HG02642 (cell line): ENCODE measurements at regions not wholly inside any gene's neighbourhood (a gene's known extent, or its start where the extent isn't known, plus 50 kb on each side); places are given as distances from the start of the nearest gene placed in this dataset.

Experiments used
- ATAC-seq: cut with Tn5 transposase; IDR thresholded peaks from one replicate; pipeline ENCODE4 v1.9.1; 2021; ENCODE audit warnings: mild to moderate bottlenecking; ENCODE audit not compliant: unreplicated experiment, poor library complexity

DNA sequence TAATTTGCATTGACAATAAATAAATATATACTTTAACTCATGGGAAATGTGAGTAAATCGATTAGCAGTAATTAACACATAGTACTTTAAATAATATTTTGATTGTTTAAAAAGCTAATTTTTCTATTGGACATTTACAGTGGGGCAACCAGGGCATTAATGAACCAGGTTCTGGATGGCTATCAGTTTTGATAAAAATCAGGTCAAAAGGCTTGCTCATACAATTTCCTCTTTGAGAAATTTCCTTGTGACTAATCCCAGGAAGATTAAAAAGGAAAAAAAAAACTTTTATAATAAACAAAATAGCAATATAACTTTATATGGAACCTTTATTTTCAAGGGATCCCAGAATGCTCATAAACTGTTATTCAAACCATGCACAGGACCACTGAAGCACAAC lies 497.2 kb upstream of the ZEB2 start:
- ATAC-seq: no peak

DNA sequence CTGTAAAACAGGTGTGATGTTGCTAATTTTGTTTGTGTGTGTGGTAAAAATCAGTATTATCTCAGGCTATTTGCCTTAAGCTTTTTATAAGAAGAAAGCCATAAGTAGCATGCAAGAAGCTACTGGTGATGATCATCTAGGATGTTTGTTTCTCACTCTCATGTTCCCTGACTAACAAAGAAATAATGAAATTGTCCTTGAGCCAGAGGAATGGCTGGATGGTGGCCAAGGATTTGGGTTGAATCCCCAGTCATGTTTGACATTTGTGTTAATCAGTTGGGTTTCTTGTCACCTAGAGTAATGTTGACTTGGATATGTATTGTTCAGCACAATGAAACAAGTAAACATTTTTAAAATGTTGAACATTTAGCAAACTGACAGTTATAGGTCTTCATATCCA lies 496.8 kb upstream of the ZEB2 start:
- no peak for ATAC-seq

DNA sequence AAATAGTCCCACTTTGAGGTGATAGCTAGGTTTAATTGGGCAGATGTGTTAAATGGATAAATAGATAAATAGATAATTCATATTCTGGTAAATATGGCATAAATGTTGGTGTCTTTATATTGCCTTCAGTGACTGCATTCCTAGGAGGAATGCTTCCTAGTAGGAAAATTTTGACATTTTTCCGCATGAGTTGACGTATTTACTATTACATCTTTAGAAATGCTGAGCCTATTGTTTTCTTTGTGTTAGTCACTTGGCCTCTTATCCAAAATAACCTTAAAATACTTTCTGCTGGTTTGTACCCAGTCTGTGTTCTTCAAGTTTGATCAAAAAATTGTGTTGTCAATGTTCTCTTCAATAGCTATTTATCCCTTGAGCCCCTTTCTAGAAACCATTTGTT lies 495.6 kb upstream of the ZEB2 start:
- no peak for ATAC-seq

DNA sequence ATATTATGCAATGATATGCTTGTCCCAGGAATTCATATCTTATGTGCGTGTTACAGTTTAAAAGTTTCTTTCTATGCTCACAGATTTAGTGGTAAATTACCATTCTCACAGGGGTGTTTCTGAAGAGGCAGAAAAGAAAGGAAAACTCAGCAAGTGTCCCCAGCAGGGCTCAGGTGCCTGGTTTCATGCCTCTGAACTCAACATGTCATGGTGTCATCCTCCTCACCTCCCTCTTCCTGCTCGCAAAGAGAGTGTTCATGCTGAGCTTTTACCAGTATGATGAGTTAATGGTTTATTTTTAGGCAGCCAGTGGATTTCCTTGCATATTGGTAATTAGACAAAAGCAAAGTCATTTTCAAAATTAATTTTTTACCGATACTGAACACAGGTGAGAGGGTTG lies 492.9 kb upstream of the ZEB2 start:
- no peak for ATAC-seq

DNA sequence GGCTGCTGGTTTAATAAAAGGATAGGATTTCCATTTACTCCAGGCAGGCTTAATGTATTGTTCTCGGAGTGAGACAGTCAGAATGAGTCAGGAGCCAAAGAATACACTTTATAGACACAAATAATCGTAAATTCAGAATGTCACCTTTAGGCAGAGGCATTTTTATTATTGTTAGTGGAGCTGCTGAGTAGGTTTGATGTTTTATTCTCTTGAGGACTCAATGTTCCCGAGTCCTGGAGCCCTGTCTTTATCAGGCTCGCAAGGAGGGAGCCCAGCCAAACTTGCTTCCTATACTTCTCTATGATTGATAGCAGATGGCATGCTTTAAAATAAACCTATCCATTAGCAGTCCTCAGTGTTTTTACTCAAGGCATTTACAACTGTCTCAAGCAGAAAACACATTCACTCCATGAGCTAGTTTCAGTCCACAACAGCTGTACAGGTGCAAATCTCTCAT lies 492.3 kb upstream of the ZEB2 start:
- no peak for ATAC-seq

DNA sequence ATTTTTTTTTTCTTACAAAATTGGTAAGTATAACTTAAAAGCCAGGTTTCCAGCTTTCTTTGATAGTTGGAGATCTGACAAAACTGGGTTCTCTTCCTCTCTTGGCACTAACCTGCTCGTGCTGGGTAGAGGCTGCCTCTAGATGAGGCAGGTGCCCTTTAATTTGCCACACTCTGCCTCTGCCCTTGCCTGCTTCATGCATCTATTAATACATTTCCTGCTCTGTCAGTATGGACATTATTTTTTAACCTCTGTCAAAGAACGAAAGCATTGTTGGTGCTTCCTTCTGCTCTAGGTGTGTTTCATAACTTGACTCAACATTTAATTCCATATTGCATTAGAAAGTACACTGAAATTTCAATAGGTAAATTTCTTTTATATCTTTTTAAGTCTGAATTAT lies 490.7 kb upstream of the ZEB2 start:
- ATAC-seq: no peak

DNA sequence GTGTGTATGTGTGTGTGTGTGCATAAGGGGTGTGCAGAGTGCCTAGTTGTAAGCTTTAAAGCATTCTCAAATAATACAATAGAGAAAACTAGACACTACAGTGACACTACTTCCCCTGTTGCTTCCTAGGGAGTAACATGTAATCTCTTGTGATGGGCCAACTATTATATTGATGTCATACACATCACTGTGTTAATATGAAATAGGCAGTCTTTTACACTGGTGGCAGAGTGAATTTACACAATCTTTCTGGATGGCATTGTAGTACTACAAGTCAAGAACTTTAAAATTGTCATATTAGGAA lies 488.0 kb upstream of the ZEB2 start:
- no peak for ATAC-seq

DNA sequence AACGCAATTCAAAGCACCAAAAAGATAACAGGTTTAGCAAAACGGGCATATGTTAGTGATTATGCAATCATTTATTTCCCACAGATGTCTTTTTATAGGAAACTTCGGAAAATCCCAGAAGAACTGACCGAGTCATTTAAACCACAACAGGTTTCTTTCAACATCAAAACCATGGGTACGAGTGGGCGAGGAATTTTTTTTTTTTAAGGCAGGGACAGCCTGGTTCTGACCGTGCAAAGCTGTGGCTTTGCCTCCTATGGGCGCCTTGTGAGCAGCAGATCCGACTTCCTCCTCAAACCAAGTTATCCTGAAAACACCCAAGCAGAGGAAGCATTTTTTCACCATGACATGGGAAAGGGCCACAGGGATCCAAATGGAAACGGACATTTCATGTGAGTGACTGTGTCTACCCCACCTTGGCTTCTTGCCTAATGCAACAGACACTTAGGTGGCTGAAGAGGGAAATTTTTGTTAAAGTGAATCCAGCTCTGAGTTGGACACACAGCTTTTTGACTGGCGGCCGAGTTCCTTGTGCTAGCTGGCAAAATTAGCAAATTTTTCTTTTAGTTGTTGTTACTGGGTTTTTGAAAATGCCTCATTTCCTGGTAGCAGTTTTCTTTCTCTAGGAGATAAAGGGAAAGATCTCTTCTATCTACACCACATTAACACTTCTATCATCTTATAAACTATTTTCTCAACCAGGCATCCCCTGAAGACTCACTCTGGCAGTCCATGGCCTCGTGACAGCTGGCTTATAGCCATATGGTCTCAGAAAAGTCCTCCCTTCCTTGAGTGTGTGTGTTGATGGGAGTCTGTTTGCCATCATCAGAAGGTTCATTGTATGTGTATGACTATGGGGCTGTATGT lies 487.4 kb upstream of the ZEB2 start:
- ATAC-seq: no peak

DNA sequence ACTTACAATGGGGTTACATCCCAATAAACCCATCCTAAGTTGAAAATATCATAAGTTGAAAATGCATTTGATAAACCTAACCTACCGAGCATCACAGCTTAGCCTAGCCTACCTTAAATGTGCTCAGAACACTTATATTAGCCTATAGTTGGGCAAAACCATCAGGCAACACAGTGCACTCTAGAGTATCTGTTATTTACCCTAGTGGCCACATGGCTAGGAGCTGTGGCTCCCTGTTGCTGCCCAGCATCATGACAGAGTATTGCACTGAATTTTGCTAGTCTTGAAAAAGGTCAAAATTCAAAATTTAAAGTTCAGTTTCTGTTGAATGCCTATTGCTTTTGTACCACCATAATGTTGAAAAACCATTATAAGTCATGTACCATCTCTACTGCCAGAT lies 482.7 kb upstream of the ZEB2 start:
- ATAC-seq: no peak

DNA sequence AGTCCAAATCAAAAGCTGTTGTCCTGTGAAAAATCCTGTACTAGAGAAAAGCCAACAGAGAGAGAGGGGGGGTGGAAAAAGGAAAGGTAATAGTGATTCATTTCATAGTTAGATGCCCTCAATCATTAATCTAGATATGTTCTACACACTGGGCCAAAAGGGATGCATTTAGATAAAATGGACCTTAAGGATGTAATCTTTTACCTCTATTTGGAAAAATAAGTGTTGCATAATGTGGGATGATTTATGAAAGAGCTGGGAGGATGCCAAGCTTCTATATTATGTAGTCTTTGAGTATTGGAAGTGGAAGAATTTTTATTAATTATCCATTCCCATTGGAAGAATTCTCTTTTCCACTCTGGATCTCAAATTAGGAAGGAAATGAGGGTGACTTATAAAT lies 480.5 kb upstream of the ZEB2 start:
- no peak for ATAC-seq

DNA sequence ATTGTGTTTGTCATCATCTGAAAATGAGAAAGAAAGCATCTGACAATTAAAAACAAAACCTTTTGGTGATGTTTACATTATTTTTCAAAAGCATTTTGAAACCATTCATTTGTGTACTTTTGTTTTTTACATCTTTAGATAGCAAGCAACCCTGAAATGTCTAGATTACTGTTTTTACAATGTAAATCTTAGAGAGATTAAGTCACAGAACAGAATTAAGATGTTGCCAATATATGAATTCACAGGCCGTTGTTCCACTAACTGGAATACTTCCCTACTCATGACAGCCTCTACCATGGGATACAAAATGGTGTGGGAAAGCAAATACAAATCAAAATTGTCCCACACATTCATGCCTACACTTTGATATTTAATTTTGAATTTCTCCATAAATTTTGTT lies 480.0 kb upstream of the ZEB2 start:
- ATAC-seq: no peak

DNA sequence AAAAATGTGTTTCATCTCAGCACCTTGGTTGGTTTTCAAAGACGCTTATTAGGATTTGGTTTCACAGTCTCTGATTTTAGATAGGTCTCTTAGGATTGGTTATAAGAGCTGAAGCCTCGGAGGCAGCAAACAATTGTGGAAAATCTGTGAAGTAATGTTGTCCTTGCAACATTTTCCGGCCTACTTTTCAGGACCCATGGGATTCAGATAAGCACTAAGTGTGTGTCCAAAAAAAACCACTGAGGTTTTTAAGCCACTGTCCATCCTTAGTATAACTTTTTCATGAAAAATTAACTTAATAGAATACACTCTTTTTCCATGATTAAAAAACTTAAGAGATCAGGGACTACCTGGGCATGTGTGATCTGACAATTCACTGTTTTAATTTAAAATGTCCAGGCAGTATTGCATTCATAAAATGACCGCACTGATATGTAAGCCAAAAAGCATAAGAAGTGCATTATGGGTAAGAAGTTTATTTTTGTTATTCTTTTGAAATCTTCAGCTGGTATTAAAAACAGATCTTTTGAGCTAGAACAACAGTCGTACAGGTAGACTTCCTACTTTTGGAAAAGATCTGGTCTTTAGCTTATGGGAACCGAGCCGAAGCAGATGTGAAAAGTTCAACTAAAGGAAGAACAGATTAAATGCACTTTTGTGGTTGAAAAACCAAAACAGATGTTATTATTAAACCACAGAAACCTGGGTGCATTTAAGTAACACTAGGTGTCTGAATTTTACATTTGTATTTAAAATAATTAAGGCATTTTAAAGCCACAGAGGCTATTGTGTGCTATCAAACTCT lies 479.4 kb upstream of the ZEB2 start:
- ATAC-seq: no peak

DNA sequence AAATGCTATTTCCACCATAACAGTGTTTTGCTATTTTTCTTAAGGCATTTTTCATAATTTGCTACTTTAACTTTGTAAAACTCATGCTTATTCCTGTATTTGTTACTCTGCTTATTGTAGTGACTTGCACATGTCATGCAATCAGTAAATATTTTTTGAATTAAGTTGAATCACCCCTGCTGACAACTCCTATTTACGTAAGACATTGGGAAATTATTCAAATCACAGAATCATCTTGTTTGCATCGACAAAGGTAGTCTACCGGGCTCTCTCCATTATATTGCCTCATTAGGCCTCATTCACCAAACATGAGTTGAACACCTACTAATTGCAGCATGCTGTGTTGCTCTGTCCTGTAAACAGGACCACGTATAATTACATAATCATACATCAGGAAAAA lies 478.5 kb upstream of the ZEB2 start:
- no peak for ATAC-seq

DNA sequence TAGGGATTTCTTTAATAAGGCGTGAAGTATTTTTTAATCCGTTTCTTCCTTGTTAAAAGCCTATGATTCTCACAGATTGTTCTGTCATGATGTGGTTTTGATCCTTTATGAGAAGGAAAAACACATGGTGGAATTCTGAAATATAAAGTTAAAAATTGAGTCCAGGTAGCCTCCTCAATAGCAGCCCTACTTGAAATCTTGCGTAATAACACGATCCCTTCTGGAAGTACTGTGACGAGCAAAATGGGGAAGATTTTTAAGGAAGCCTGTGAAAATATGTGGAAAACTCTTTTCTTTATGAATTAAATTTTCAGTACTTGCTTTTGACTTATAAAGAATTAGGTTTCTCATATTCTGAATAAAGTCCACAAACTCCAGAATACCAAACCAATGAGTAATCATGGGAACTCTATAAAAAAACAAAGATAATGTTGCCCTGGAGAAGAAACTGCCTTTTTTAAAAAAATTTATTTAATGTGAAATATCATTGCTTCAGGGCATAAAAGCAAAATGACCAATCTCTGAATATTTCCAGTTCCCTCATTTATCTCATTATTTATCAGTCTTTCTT lies 476.4 kb upstream of the ZEB2 start:
- ATAC-seq: no peak

DNA sequence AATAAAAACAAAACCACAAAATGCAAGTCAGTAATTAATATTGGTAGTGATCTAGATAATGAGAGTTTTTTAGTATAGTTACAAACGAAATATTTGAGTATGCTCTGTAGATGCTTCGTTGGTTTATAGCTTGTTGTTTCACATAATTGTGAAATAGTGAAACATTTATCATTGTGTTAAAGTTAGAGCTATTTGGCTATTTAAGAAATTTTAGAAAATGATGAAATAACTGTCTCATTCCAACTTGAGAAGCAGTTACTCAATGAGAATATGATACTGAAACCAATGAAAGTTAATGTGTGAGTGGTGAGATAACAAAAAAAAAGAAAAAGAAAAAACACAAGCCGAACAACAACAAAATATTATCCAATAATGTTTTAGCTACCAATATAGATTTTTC lies 475.6 kb upstream of the ZEB2 start:
- ATAC-seq: no peak

DNA sequence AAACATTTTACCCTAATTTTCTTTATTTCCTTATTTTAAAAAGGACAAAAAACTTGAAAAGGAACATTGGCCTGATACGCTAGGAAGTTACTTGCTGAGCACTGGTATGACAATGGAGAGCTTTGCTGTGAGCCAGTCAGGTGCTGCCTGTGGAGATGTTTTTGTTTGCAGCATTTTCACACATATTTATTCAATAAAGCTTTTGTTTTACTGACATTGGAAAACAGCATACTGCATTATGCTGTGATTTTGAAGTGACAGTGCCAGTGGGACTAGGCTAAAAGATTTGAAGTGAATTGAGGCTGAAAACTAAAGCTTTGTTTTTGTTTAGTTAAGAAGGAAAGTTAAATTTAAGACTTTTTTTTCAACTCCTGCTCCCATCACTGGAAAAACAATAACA lies 470.7 kb upstream of the ZEB2 start:
- no peak for ATAC-seq

DNA sequence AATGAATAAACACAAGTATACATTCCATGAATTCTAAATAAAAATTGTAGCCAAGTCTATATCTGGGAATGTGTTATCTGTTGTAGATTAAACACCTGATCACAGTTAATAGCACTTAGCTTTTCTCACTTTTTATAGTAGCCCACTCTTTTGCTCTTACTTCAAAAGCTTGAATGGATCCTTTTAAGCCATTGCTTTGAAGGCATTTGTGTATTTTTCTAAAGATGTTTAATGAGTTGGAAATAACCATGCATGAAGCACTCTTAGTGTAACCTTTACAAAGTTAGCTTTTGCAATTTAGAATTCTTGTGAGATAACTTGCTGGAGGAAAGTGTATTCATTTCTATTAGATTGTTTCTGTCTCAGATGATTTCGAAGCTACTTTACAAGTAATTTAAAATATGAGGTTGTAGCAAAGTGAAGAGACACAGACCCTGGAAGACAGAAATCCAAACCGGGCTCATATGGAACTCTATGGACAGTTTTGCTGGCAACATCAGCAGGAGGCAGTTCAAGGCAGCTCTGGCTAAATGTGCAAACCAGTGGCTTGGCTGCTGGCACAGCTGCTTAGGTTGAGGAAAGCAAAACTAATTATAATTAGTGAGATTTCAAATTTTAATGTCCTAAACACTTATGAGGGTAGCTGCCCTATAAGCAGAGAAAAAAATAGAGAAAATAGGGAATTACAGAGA lies 469.8 kb upstream of the ZEB2 start:
- ATAC-seq: no peak

DNA sequence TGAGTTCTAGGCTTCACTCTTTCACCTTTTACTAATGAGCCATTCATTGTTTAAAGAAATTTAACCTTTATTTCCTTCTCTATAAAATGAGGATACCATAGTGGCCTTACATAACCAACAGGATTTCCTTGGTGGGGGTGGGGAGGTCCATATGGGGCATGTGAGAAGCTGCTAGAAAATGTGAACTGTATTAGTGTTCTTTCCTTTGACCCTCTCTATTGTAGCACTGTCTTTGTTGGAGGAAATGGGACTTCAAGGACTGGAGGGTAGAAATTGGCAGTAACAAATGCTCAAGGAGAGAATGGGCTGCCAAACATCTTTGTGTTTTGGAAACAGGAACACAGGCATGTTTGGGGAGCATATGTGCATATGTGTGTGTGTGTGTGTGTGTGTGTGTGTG lies 468.7 kb upstream of the ZEB2 start:
- ATAC-seq: no peak

DNA sequence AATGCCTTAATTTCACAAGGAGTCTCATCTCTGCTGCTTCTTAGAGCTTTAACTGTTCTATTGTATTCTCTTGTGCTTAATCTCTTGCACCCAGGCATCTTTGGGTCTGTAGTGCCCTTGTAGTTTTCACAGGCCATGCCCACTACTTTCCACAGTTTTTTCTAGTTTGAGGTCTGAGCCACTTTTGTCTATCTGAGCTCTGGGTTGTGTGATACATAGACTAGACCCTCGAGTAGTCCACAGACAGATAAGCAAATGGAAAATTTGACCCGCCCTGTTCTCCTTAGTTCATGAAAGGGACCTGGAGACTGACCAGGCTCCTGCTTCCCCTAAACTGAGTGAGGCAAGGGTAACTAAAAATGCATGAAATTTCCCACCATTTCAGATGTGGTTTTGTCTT lies 466.8 kb upstream of the ZEB2 start:
- ATAC-seq: no peak

DNA sequence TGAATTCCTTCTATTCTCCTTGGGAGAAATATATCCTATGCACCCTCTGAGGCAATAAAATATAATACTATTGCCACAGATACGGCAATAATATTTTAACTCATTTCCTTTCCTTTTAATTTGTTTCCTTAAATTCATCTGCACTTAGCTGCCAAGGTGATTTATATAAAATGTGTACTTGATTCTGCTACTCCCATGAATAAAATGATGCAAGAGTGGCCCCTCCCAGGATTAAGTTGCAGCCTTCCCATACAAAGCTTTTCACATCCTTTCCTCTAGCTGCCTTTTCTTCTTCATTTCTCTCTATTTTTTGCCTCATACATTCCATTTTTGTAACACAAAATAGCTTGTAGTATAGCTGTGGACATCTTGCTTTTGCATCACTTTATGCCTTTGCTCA lies 464.1 kb upstream of the ZEB2 start:
- ATAC-seq: no peak

DNA sequence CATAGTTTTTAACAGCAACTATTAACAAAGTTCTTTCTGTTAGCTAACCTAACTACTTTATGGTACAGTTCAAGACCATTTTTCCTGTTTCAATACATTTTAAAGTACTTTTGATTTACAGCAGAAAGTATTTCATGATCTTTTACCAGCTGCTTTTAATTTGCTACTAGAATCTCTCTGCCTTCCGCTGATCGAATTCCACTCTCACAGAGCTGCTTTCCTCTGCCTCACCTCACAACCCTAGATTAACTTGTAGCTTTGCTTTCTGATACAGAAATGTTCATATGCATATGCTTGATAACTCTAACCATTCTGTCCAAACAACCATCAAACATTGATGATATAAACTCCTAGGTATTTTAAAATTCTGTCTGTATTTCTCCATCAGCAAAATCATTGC lies 463.2 kb upstream of the ZEB2 start:
- no peak for ATAC-seq
